GM18873 (cell line): ENCODE measurements at regions not wholly inside any gene's neighbourhood (a gene's known extent, or its start where the extent isn't known, plus 50 kb on each side); places are given as distances from the start of the nearest gene placed in this dataset.
"Not testable (repeated sequence)": the region's sequence is repeated elsewhere in the genome, so short reads cannot be mapped to it uniquely, and the experiment has no call there.

Experiments
- ATAC-seq: cut with Tn5 transposase; IDR thresholded peaks from one replicate; pipeline ENCODE4 v1.9.1; 2021; ENCODE audit warnings: mild to moderate bottlenecking, moderate library complexity, moderate number of reproducible peaks; ENCODE audit not compliant: unreplicated experiment, low FRiP score

DNA sequence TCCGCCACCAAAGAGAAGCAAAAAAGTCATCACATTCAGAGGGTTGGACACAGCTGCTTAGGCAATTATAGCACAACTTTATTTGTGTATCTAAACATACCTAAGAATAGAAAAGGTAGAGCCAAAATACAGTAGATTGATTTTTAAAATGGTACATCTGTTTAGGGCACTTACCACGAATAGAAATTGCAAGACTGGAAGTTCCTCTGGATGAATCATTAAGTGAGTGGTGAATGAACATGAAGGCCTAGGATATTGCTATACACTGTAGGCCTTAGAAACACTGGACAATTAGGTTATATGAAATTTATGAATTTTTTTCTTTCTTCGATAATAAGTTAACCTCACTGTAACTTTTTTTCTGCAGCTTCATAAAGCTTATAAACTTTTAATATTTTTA lies 687.0 kb downstream of the BCL11A start:
- no peak for ATAC-seq

DNA sequence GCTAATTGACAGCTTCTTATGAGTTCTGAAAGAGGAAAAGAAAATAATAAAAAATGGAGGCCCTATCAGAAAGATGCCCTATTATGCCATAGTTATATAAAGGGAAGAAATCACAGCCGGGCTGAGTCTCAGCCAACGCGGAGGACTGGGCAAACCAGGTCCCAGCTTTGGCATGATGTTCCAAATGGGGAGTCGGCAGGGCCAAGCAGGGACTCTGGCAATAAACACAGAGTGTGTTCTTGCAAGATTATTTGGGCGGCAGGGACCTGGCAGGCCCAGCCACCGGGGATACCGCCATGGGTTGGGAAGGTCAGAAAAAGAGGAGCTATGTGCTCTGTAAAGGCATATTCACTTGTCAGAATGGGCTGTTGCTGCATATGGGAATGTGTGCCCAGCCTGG lies 694.9 kb downstream of the BCL11A start:
- no peak for ATAC-seq

DNA sequence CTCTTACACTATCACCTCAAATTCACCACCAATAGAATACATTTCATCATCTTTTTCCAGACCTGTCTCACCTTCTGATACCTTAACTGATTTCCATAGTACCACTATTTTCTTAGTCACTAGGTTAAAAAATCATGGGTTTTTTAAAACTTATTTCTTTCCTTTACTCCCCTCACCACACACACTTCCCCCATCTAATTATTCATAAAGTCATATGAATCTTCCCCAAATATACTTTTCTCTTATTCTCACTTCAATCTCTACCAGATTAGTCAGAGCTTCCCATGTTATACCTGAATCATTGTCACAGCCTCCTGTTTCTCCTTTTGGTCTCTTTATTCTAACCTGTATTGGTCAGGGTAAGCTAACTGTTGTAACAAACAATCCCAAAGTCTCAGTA lies 696.3 kb downstream of the BCL11A start:
- no peak for ATAC-seq

DNA sequence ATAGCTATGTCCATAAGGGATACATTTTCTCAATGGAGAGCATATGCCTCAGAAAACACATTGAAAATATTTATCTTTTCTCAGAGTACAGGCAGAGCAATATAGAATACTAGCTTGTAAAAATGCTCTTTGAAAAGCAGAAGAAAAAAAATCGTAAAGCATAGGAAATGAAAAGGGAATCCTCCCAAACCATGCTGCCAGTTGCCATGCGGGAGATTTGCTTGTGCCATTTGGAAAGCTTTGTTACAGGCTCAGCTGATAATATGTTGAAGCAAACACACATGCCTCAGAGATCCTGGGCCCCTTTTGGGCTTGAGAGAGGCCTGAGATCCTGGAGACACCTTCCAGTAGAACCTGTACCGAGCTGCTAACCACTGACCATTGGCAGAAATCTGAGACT lies 697.1 kb downstream of the BCL11A start:
- ATAC-seq, result no peak

DNA sequence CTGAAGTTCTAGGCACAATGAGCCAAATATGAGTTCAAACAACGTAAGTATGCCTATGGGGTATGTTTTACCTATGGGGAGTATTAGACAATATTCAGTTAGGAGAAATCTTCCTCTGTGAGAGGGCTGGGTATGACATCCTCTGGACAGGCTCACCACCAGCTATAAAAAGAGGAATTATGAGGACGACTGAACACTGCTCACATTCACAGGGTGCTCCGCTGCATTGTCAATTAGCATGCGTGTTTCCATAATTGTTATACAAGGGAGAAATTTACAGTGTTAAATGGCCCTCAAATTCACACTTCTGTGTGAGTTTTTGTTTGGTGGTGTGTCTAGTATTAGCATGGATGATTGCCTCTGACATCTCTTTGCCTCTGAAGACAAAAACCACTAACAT lies 700.4 kb downstream of the BCL11A start:
- no peak for ATAC-seq

DNA sequence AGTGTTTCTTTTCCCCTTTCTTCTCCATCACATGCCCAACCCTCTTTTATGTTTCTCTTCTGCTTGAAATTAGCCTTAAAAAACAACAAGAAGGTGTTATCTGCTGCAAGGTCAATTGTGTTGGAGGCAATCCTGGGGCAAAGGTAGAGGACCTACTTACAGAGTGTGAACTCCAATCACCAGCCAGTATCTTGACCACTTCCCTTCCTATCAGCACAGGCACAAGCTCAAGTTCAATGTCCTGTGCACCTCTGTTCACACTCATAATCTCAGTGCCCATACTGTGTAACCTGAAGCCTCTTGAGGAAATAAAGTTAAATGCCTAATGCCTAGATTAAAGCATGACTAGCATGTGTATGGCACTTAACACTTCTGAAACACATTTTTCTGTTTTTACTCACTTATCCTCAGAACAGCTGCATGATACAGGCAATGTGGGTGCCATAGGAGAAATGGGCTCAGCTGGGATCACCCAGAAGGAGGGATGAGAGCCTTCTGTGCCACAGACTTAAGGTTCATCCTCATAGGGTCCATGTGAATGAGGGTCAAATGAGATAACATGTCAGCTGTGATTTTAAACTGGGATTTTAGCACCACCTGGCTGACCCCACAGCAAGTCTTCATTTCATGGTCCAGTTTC lies 701.5 kb downstream of the BCL11A start:
- ATAC-seq, result no peak

DNA sequence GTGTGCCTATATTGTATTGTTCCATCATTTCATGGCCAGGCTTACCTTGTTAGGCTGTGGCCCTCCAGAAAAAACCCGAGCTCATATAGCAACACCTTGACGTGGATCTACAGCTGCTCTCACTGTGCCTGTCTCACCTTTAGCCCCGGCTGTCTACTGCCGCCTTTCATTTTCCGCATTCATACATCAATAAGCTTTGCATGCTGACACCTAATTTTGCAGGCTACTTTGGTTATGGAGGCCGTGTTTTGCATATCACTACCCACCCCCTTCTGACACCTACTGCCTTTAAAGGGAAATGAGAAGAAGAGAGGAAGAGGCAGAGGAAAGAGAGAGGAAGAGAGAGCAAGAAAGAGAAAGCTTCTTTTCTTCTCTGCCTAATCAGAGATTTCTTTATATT lies 702.9 kb downstream of the BCL11A start:
- ATAC-seq, result no peak

DNA sequence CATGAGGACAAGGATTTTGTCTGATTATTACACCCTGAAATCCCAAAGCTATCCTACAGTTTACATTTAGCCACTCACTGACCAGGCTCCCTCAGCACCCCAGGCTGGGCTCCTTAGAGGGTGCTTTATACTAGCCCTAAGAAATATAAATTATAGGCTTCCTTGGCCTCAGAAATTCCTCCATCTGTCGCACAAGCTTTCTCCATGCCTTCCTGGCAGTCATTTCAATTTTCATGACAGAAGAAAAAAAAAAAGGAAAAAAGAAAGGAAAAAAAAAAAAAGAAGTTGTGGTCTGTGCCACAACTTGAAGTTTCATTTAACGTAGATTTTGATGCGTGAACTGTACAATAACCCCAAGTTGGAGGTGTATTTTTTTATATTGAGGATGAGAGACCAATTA lies 719.5 kb downstream of the BCL11A start:
- no peak for ATAC-seq

DNA sequence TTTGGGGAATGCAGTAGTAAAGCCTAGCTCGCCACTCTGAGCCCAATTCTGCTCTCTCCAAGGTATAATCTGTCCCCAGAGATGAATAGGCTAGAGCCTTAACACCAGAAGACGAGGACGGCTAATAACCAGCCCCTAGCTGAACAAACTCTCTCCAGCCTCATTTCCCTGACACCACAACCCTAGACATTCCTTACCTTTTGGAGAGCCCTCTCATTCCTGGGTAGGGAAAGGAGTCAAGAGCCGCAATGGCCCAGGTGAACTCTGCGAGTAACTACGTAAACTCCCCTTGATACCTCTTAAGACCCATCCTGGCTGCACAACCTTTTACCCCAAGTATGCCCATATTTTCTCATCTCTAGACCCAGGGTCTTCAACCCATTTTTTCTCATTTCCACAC lies 722.9 kb downstream of the BCL11A start:
- ATAC-seq, result no peak

DNA sequence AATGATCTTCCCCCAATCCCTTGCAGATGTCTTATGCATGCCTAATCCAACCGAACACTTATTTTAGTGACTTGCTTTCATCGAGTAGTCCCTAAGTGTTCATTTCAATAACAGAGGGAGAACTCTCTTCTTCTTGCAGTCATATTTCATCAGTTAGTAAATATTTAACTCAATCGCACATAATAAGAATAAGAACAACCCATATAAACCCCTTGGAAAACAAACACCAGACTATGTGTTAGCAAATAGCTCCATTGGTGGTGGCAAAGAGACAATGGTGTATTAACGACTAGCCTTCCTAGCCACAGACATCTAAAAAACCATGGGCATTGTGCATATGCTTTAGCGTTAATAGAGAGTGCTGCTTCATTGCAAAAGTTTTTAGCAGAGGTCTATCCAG lies 725.8 kb downstream of the BCL11A start:
- ATAC-seq, result no peak

DNA sequence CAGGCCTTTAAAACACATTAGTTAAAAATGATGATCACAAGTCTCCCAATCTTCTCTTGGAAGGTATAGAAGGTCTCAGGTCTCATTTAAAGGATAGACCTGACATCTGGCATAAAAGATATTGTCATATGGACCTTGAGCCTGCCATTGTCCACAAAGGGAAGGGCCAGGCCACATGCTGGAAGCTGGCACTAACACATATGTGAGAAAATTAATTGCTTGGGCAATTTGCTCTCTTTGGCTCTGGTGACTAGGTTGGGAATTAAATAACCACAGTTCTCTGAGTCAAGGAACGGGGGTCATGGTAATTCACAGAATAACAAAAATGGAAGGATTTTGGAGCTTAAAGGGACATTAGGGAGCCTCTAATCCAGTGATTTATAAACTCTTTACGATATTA lies 727.3 kb downstream of the BCL11A start:
- ATAC-seq, result no peak

DNA sequence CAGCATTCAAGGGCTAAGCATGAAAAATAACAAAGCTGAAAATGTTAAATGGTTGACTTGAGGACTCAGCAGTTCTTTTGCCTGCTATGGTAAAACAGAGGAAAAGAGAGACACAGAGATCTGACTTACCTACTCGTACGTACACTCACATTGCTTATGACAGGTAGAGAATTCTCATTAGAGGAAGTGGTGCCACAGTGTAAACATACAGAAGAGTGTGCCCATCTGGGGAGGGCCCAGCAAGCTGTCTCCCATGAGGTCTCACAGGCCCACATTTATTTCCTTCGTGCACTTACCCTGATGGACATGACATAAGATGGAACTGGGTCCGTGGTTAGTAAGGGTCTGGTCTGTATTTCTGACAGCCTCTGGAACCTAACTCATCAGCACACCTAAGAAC lies 729.1 kb downstream of the BCL11A start:
- no peak for ATAC-seq

DNA sequence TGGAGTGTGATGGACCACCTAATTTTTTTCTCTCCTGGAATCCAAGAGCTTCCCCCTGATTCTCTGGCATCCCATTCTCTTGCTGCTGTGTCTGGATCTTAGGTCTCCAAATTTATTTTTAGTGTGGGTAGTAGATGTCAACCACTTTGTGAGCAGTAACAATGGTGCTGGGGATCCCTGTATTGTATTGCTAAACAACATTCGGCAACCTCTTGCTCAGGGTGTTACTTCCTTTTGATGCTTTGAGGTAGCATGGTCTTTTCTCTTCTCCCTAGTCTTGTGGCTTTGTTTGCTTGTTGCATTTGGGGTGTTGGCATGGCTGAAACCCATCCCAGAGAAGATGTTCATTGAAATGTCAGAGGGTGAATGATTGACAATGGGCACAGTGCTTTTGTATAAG lies 737.4 kb downstream of the BCL11A start:
- no peak for ATAC-seq

DNA sequence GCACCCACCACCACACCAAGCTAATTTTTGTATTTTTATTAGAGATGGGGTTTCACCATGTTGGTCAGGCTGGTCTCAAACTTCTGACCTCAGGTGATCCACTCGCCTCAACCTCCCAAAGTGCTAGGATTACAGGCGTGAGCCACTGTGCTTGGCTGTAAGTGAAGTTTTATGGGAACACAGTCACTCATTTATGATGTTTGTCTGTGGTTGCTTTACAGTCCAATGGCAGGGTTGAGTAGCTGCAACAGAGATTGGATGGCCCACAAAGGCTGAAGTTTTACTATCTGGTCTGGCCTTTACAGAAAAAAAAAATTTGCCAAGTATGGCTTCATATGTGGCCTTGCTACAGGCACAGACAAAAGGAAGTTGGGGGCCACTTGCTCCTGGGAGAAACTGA lies 743.2 kb downstream of the BCL11A start:
- not testable (repeated sequence) for ATAC-seq

DNA sequence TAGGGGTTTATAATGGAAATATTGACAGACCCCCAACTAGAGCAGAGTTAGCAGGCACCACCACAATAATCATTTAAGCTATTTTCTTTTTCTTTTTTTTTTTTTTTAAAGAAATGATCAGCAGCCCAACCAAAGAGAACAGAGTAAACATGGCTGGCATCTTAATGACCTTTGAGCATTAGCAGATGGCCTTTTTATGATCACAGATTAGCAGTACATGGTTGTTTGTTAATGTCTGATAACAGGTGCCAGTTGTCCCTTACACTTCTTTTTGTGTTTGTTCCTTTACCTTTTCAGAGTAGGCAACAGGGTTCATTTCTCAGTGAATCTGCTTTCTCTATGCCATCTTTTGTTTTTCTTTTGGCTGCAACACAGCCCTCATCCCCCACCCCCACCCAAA lies 747.0 kb downstream of the BCL11A start:
- no peak for ATAC-seq

DNA sequence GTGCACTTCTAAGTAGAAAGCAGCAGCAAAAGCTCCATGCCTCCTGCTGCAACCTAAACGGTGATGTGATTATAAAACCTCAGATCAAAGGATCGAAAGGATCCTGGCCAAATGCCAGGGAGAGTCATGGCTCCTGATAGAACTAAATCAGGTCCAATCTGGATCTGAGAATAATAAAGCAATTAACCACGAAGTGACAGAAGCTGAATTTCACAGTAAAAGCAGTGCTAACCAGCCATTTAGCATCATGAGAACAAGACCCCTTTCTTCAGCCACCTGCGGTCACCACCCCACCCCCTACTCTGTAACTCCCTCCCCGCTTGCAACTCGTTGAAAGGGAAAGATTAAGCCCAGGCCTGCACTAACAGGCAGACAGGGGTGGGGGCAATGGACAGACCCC lies 748.7 kb downstream of the BCL11A start:
- ATAC-seq, result no peak

DNA sequence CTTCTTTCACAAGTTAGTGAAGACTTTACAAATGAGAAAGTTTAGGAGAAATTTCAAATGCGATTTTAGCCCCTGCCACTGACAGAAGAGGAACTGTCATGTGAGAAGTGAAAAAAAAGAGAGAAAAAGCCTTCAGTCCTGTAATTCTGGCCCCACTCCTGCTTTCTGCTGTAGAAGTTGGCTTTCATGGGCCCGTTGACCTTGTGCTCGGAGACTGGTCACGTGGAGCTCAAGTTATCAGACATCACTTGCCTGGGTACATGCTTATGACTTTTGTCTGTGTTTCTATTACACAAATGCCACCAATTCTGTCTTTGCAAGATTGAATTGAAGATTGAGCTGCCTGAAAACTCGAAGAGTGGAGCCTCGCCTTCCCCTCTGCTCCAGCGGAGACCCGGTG lies 749.9 kb downstream of the BCL11A start:
- ATAC-seq, result no peak

DNA sequence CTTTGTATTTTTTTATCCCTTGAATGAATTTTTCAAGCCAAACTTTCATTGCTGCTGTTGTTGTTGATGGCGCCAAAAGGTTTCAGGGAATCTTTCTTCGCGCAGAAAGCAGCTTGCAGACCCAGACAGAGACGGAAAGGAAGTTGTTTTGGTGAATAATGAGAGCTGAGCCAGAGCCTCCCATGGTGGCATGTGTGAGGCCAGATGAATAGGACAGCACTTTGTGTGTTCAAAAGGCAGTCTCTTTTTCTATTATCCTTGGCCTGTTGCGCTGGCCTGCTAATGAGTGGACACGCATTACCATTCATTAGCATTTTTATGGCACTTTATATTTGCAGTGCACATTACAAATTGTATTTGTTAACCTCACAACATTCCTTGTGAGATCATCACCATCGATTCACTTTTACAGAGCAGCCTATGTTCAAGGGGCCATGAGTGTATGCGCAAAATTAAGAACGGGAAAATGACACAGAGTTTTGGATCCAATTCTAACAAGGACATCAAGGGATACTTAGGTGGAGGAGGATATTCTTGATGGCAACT lies 754.7 kb downstream of the BCL11A start:
- no peak for ATAC-seq

DNA sequence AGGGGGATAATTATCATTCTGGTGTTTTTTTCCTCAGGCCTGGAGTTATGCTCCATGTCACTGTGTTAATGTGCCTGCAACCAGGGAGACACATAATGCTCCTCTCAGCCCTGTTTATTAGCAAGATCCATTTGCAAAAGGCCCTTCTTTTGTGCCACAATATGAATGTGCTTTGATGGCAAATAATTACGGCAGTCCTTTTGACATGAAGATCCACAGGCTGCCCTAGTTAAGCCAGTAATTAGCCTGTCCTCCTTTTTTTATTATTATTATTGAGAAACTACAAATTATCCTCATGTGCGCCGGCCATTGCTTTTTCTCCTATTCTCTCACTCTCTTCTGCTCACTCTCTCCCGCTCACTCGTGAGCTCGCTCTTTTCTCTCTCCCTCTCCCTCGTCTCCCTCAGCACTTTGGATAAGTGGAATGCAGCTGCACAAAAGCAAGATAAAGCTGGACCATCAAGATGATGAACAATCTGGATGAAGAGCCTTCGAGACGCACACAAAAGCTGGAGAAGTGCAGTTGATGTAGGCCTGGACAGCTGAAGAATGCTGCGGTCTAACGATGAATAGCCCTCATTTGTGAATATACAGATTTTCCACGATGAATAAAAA lies 762.3 kb downstream of the BCL11A start:
- ATAC-seq, result no peak

DNA sequence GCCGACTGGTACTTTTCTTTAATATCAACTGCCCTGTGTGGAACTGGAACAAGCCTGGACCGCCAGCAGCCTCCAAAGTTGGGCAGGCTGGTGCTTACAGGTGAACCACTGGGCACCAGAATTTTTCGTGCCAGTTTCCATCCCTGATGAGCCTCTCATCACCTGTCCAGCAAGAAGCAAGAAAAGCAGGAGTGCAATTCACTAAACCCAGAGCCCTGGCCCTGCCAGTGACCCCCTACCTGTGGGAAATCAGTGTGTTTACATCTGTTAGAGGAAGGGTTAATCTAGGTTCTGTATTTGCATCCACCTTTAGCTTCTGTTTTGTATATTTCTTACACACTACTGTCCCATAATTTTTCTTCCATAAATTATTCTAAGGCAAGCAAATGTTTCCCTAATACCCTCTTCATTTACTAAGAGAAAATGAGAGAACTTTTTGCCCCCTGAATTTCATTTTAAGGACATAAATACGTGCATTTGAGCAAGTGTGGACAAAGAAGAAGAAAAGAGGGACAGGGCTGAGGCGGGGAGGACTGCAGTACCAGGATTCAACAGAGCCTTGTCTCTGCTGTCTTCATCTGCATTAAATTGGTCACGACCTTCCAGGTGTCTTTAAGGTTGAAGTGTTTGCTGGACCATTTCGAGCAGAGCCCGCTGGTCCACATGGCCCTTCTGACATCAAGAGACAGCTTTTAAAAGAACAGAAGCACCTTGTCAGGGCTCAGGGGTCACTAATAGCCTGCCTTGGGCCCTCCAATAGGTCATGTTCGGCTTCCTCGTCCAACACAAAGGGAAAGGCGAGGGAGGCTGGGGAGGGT lies 763.1 kb downstream of the BCL11A start:
- ATAC-seq, result no peak

DNA sequence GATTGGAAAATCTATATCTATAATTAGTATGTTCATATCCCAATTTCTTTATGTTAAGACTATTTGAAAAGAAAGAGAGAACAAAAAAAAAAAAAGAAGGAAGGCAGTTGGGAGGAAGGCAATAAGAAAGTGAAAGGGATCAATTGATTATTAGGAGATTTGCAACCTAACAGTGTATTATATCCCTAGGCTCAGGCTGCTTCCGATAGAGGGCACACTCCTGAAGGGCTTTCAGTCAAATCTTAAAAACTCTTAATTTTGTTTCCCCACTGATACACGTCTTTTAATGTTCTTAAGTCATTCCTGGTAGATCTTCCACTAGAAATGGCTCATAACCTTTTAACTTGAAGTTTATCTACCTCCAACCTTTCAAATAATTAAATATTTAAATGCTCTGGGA lies 763.9 kb downstream of the BCL11A start:
- ATAC-seq, result no peak

DNA sequence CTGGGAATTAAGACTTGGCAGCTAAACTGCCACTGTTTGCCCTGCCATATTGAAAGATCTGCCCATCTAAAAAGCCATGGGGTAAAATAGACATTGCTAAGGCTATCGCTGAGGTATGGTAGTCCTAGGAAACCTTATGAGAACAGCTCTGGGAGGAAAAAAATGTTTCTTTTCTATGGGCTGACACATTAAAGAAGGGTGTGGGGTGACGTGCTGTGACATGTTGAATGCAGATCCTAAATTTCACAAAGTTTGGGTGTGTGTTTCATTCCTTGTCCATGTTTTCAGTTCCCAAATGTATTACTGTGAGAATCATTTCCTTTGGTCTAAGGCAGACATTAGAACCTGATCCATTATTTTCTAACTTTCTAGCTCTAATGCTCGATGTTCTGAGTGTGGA lies 766.4 kb downstream of the BCL11A start:
- ATAC-seq, result no peak
